ENCODE measurements at regions not wholly inside any gene's neighbourhood (a gene's known extent, or its start where the extent isn't known, plus 50 kb on each side); places are given as distances from the start of the nearest gene placed in this dataset.

- ChIA-PET POLR2A (no interaction called here), CTCF (interaction anchor here (1.7 kb wide), 1 partner anchor 16 kb away, joined by 4 read pairs; no protein-coding TSS in a partner anchor)
- TF ChIP-seq CTCF (IDR thresholded peaks at IDR 0.05; ENCODE audit: control extremely low read depth, extremely low read depth, low read depth, missing control alignments): no peak
- no peak for DNase-seq (ENCODE audit: extremely low spot score)
Measured at GRCh38 chr5:97923496-97923895, 740.4 kb upstream of the RIOK2 start.

DNA sequence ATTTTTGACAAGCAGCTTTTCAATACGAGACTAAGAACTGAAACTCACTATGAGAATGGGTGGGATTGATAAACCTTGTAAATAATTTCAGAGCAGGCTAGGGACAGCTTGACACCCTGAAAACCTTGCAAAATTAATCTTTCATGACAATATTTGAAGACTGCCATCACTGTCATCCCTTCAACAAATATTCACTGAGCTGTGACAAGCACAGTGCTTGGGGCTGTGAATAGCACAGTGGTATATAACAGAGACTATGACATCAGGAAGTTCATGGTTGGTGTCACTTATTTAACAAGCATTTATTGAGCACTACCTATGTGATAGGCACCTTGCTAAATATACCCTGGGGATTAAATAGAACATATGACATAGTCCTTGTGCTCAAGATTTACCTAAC, 741.0 kb upstream of the RIOK2 start:
- ChIA-PET CTCF (interaction anchor here (1.7 kb wide), 1 partner anchor 17 kb away, joined by 4 read pairs; no protein-coding TSS in a partner anchor), POLR2A (no interaction called here)
- TF ChIP-seq CTCF (IDR thresholded peaks at IDR 0.05; ENCODE audit: control extremely low read depth, extremely low read depth, low read depth, missing control alignments): no peak
- no peak for DNase-seq (ENCODE audit: extremely low spot score)

DNA sequence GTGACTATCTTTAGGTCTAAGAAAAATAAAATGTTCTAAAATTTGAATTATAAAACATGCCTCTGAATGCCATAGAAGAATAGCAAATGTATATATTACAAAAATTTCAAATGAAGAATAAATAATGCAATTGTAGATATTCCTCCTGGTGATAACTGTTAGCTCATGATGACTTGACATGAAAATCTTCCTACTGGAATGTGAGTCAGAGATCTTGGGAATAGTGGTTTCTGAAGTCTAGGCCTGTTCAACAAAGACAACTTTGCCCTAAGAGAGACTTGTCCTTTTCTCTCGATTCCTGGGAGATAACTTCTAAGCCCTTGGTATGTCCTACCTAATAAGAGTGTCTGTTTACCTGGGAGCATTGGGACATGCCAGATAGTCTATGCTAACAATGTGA, 746.3 kb upstream of the RIOK2 start:
- DNase-seq (ENCODE audit: extremely low spot score): no peak
- POLR2A ChIA-PET: no interaction called here
- no peak for TF ChIP-seq CTCF (IDR thresholded peaks at IDR 0.05; ENCODE audit: control extremely low read depth, extremely low read depth, low read depth, missing control alignments)
- CTCF ChIA-PET: interaction anchor here (1.6 kb wide), 1 partner anchor 10 kb away, joined by 3 read pairs; no protein-coding TSS in a partner anchor

- TF ChIP-seq CTCF (IDR thresholded peaks at IDR 0.05; ENCODE audit: control extremely low read depth, extremely low read depth, low read depth, missing control alignments): no peak
- DNase-seq (ENCODE audit: extremely low spot score): no peak
- ChIA-PET CTCF (no interaction called here), POLR2A (no interaction called here)
Measured at GRCh38 chr5:97931829-97932228, 748.8 kb upstream of the RIOK2 start.

- no peak for DNase-seq (ENCODE audit: extremely low spot score)
- ChIA-PET POLR2A (no interaction called here), CTCF (no interaction called here)
- no peak for TF ChIP-seq CTCF (IDR thresholded peaks at IDR 0.05; ENCODE audit: control extremely low read depth, extremely low read depth, low read depth, missing control alignments)
Measured at GRCh38 chr5:97936231-97936630, 753.2 kb upstream of the RIOK2 start.

GRCh38 chr5:97937846-97938245, 754.8 kb upstream of the RIOK2 start:
- ChIA-PET CTCF (interaction anchor here (0.7 kb wide), 1 partner anchor 9 kb away, joined by 3 read pairs; no protein-coding TSS in a partner anchor), POLR2A (no interaction called here)
- DNase-seq (ENCODE audit: extremely low spot score): no peak
- no peak for TF ChIP-seq CTCF (IDR thresholded peaks at IDR 0.05; ENCODE audit: control extremely low read depth, extremely low read depth, low read depth, missing control alignments)

- TF ChIP-seq CTCF (IDR thresholded peaks at IDR 0.05; ENCODE audit: control extremely low read depth, extremely low read depth, low read depth, missing control alignments): no peak
- no peak for DNase-seq (ENCODE audit: extremely low spot score)
- CTCF ChIA-PET: interaction anchor here (1.1 kb wide), 1 partner anchor 20 kb away, joined by 3 read pairs; no protein-coding TSS in a partner anchor
- POLR2A ChIA-PET: no interaction called here
Measured at GRCh38 chr5:97943036-97943435, 760.0 kb upstream of the RIOK2 start.

Measured in GM10248 (cell line).